ENCODE measurements at regions not wholly inside any gene's neighbourhood (a gene's known extent, or its start where the extent isn't known, plus 50 kb on each side); places are given as distances from the start of the nearest gene placed in this dataset.
"Not testable (repeated sequence)": the region's sequence is repeated elsewhere in the genome, so short reads cannot be mapped to it uniquely, and the experiment has no call there.

DNA sequence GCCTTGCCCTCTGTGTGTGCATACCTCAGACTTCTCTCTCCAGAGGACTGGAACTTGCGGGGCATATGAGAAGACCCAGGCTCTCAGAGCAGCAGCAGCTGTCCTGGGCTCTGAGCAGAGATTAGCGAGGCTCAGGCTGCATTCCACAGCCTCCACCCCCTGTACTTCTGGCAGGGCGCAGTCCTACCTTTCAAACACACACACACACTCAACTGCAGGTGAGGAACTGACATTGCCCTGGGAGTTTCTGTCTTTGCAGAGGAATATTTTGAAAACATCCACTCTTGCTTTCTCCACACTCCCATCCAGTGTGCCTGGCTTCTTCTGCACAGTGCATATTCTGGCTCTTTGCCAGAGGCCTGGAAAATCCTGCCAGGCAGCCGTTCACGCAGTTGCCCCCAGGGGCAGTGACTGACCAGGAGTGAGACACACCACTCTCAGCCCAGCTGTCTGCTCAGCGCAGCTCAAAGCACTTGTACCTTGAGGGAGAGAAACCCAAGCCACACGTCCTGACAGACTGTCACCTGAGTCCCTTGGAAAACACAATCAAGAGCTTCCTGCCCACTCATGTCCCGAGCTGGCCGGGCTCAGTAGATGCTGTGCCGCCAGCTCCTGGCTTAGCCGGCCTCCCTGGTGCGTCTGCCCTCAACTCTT is 460.8 kb downstream of the RNF144A start:
- no peak for DNase-seq (ENCODE audit: low read depth in 2 of 2, low spot score in 1 of 2)

GRCh38 chr2:7378591-7378990 is 461.4 kb downstream of the RNF144A start:
- no peak for DNase-seq (ENCODE audit: low read depth in 2 of 2, low spot score in 1 of 2)

DNA sequence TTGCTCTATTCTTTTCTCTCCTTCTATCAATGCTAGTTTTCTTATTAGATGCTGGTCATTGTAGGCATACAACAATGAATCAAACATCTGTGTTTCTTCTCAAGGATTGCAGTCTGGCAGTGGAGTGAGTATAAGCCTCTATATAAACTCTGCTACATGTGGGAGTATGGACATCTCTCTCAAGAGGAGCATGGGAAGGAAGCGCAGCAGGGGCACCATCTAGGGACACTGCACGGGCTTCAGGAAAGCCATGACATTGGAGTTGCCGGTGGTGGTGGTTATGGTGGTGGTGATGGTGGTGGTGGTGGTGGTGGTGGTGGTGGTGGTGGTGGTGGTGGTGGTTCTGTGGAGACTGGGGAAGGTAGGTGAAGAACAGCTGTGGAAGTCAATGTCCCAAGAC is 462.6 kb downstream of the RNF144A start:
- no peak for DNase-seq (ENCODE audit: low read depth in 2 of 2, low spot score in 1 of 2)

DNA sequence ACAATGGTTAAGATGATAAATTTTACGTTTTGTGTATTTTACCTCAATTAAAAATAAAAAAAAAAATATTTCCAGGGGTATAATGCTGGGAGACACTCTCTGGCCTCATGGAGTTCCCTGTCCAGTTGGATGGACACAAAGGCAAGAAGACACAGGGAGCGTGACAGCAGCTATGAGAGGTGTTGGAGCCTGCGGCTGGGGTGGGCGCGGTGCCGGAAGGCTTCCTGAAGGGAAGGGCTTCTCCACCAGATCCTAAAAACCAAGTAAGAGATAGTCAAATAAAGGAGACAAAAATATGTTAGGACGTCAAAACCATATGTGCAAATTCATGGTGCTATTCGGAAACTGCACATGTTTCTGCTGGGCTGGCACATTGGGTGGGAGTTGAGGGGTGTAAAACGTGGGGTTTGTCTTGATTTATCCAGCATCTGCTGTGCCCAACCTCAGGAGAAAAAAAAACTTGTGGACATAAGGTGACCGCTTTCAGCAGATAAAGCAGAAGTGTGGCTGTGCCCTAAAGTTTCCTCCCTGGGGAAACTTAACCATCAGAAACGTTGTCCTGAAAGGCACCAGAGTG is 467.6 kb downstream of the RNF144A start:
- DNase-seq (ENCODE audit: low read depth in 2 of 2, low spot score in 1 of 2) = no peak

- DNase-seq (ENCODE audit: low read depth in 2 of 2, low spot score in 1 of 2) = not testable (repeated sequence)
Measured at GRCh38 chr2:7390311-7390710, 473.1 kb downstream of the RNF144A start.

- no peak for DNase-seq (ENCODE audit: low read depth in 2 of 2, low spot score in 1 of 2)
Measured at GRCh38 chr2:7392076-7392787, 475.0 kb downstream of the RNF144A start.

- DNase-seq (ENCODE audit: low read depth in 2 of 2, low spot score in 1 of 2) = no peak
Measured at GRCh38 chr2:7394195-7394594, 477.0 kb downstream of the RNF144A start.

- no peak for DNase-seq (ENCODE audit: low read depth in 2 of 2, low spot score in 1 of 2)
Measured at GRCh38 chr2:7400628-7401027, 483.4 kb downstream of the RNF144A start.

DNA sequence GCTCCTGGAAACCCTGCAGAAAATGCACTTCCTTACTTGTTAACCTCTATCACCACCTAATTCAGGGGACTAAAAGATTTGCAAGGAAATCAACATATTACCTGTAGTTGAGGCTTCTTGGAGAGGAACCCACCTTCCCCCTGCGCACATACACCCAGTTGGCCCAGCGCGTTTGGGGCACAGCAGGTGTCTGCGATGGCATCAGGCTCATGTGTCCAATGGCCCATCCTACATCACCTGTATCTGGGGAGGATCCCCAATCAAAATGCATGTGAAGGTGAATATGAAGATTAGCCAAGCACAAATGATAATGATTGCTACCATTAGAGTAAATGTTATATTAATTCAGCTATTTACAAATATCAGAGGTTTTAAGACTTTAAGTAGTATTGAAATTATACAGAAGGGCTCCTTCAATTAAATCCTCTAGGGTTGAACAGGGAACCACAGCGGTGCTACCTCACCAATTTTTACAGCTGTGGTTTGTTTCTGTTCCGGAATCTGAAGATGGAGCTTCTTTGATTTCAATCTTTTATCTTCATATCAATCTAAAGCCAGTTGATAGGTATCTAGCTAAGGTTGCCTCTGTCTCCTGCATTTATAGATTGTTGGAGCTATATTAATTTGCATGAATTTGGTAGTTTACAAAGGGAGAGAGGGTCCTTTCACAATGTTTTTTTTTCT is 486.0 kb downstream of the RNF144A start:
- DNase-seq (ENCODE audit: low read depth in 2 of 2, low spot score in 1 of 2) = no peak

DNA sequence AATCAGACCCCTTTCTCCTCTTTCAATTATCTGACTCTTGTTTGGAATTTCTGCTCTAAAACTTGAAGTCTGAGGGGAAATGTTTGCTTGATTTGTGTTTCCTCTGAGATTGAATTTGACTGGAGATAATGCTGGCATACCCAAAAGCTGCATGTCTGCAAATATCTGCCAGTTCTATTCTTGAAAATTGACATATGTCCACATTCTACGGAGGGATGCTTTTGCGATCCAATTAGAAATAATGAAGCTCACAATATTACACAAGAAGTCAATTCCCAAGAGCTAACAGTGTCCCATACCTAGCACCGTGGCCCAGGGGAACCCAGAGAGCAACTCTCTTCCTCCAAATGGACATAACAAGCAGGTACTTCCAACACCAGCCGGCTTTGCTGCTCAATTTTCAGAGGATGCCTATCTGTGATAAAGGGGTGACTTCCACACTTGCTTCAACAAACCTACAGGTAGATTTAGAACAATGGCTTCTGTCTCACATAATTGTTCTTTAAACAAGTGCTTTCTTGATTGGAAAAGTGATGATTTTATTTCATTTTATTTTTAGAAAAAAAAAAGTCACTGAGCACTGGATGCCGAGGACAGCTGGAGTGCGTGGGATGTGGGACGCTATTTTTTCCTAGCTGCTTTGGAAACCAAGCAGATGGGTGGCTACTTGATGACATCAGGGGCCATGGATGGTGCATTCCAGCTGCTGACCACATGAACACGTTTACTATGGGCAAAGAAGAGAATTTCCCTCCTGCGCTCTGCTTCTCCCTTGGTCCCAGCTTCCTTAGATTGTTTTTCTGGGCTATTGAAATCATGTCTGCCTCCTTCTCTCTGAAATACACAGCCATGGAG is 488.9 kb downstream of the RNF144A start:
- no peak for DNase-seq (ENCODE audit: low read depth in 2 of 2, low spot score in 1 of 2)

GRCh38 chr2:7407001-7407400 is 489.8 kb downstream of the RNF144A start:
- no peak for DNase-seq (ENCODE audit: low read depth in 2 of 2, low spot score in 1 of 2)

DNA sequence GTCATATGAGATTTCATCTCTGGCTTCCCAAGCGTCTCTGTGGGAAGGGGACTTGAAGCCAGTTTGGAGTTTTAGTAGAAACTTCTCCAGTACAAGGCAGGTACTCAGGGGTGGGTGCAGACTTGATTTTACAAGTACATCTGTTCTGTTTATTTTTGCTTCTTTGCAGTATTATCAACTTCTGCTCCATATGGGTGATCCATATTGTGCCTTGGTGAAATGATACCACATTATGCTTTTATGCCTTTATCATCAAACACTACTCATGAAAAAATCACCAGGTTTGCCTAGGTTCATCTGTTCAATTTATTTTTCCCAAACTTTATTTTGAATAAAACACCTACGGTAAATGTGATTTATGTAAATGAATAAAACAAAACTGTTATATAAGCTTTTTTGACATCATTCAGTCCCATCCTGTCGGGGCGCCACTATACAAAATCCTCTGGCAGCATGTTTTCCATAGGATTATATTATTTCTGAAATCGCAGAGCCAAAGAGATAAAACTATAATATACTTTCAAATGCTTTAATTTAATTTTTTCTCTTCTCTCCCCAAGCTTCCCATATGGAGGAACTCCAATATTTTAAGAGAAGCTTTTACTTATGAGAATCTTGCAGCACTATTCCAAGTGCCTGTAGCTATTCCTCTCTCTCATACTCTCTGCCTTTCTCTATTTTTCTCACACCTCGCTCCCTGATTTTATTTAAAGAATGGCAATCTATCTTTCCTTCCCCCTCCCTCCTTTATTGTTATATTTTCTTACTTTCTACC is 490.9 kb downstream of the RNF144A start:
- no peak for DNase-seq (ENCODE audit: low read depth in 2 of 2, low spot score in 1 of 2)

GRCh38 chr2:7411691-7412090 is 494.5 kb downstream of the RNF144A start:
- DNase-seq (ENCODE audit: low read depth in 2 of 2, low spot score in 1 of 2) = no peak

DNA sequence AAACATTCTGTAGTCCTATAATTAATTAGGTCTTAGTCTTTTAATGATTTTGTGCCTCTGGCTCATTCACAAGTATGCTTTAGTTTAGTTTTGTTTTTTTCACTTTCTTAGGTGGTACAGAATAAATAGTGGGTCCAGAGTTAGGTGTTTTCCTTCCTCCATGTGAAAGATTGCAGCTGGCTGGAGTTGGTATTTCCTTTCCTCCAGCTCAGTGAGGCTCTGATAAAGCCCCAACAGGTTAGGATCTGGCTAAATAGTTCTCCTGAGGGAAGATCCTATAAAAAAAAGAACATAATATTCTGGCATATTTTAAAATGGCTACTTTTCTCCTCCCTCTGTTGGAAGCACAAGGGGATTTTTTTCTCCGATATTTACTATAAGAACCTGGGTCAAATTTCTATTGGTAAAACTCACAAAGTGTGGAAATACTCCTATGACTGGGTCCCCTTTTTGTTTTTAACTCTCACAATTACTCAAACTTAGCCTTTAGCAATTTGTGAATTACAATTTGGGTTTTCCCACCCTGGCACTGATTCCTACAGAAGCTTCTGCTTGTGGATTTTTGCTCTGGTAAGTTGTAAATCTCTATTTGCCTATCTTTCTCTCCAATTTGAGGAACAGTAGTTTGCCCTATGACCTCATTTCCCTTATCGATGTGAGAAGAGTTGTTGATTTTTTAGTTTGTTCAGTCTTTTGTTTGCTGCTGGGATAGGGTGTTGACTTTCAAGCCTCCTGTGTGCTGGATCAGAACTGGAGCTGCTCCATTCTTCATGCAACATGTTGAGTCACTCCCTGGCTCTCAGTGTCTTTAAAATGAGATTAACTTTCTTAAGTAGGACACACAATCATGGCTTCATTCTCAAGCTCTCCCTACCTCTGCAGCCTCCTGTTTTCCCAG is 500.9 kb downstream of the RNF144A start:
- no peak for DNase-seq (ENCODE audit: low read depth in 2 of 2, low spot score in 1 of 2)

DNA sequence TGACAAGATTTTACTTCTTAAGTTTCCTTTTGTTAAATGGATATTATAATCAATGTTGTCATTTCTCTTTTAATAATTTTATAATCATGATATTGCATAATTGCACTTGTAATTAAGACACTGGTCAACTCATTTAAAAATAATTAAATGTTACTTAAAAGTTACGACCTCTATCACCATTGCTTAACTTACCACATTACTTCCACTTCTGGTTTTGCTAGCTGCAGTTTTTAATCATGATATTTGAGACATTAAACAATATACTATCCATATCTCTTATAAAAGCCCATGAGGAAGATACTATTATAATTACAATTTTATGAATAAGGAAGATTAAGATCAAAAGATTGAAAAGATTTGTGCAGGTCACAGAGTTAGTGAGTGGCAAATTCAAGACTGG is 502.0 kb downstream of the RNF144A start:
- DNase-seq (ENCODE audit: low read depth in 2 of 2, low spot score in 1 of 2) = no peak

DNA sequence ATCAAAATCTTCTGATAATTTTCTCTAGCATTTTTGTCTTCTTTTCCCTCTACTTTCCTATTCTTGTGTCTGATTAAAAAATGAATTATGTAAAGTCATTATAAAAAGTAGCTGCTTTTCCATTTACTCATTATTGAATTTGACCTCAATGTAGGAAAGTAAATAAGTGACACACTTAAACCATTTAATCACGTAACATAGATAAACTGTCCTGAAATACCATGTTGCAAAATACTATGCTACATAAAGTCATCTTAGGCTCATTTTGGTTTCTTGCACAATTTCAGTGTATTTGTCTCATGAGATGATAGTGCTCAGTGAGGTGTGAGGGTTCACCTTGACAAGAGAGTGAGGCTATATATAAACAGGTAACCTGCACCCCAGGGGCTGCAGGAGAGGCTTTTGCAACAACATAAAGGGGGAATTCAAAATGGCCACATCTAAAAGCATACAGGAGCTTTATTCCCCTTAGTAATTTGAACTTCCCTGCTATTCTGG is 502.7 kb downstream of the RNF144A start:
- no peak for DNase-seq (ENCODE audit: low read depth in 2 of 2, low spot score in 1 of 2)

- DNase-seq (ENCODE audit: low read depth in 2 of 2, low spot score in 1 of 2) = no peak
Measured at GRCh38 chr2:7420530-7420929, 503.3 kb downstream of the RNF144A start.

DNA sequence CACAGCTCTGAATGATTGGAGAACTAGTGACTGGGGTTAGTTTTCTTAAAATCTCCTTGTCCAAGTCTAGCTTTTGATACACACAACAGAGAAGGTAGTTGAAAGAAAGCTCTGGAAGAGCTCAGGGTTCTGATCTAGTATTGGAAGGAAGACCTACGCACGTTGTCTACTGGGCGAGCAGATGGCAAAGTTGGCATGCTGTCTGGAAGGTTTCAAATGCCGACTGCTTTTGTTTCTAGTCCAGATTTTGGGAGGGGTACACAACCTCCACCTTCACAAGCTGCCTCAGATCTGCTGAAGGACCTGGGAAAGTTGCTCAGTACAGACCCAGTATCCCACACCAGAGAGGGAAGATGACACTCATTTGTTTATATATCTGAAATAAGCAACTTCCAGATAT is 507.3 kb downstream of the RNF144A start:
- no peak for DNase-seq (ENCODE audit: low read depth in 2 of 2, low spot score in 1 of 2)
